C4-2B (cell line): ENCODE measurements at regions not wholly inside any gene's neighbourhood (a gene's known extent, or its start where the extent isn't known, plus 50 kb on each side); places are given as distances from the start of the nearest gene placed in this dataset.

Experiments used
- H3K27ac ChIP-seq: fragments of 450-650 bp; 2 replicates; pipeline ENCODE4 v1.5.1; 2017
- ZFX ChIP-seq: fragments of 450-650 bp; IDR thresholded peaks from 2 replicates; pipeline ENCODE4 v1.6.1; 2017
- TF ChIP-seq, protein P1 (sequence below): fragments of 450-650 bp; conservative IDR thresholded peaks from 2 replicates; pipeline ENCODE4 v1.5.1; 2017; ENCODE audit warnings: mild to moderate bottlenecking

DNA sequence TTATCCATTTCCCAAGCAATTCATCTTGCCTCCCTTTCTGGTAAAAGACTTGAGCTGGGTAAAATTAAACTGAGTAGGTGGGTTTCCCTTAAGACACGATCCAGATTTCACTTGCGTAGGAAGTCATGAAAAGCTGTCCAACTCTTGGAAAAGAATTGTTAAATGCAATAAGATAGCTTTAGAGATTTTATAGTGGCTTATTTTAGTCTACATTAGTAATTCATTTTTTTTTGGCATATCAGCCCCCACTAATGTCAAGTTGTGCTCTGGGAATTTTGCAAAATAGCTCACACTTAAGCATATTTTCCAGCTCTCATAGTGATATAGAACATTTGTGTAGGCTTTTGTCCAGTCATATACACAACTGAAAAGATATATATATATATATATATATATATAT is 344.7 kb upstream of the FIGN start:
- H3K27ac ChIP-seq, result no peak overlapping the region
- TF ChIP-seq, protein P1, sequence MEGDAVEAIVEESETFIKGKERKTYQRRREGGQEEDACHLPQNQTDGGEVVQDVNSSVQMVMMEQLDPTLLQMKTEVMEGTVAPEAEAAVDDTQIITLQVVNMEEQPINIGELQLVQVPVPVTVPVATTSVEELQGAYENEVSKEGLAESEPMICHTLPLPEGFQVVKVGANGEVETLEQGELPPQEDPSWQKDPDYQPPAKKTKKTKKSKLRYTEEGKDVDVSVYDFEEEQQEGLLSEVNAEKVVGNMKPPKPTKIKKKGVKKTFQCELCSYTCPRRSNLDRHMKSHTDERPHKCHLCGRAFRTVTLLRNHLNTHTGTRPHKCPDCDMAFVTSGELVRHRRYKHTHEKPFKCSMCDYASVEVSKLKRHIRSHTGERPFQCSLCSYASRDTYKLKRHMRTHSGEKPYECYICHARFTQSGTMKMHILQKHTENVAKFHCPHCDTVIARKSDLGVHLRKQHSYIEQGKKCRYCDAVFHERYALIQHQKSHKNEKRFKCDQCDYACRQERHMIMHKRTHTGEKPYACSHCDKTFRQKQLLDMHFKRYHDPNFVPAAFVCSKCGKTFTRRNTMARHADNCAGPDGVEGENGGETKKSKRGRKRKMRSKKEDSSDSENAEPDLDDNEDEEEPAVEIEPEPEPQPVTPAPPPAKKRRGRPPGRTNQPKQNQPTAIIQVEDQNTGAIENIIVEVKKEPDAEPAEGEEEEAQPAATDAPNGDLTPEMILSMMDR, result no peak
- no peak for TF ChIP-seq ZFX

DNA sequence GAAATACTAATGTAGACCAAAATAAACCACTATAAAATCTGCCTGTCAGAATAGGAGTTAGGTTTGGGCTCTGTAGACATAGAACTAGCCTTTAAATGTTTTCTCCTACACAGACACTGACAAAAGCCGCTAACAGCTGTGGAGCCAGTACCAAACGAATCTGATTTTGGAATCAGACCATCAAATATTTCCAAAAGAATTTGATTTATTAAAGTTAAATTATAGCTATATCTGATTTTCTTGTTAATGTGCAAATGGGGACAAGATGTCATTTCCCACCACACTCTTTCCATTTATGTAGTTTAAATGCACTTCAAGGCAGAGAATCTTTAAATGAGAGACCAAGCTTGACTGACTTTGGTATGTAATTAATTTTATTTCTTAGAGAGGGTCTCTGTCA is 343.4 kb upstream of the FIGN start:
- TF ChIP-seq, protein P1, result no peak
- TF ChIP-seq ZFX, result no peak
- H3K27ac ChIP-seq, result no peak overlapping the region

DNA sequence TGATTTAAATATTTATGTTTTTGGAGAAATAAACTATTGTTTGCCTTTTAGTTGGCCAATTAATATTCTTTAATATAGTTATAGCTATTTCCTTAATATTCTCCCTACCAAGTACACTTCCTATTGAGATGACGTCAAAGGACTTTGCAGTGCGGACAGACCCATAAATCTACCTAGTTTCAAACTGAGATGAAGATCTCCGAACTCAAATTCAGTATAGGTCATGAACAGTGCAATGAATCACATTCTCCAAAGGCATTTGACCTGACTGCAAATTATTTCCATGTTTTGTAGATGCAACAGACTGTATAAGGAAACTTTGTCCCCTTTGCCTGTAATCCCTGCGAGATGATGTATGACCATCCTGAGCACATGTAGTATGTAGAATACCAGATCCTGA is 342.6 kb upstream of the FIGN start:
- TF ChIP-seq, protein P1, result no peak
- no peak for TF ChIP-seq ZFX
- no peak overlapping the region for H3K27ac ChIP-seq

DNA sequence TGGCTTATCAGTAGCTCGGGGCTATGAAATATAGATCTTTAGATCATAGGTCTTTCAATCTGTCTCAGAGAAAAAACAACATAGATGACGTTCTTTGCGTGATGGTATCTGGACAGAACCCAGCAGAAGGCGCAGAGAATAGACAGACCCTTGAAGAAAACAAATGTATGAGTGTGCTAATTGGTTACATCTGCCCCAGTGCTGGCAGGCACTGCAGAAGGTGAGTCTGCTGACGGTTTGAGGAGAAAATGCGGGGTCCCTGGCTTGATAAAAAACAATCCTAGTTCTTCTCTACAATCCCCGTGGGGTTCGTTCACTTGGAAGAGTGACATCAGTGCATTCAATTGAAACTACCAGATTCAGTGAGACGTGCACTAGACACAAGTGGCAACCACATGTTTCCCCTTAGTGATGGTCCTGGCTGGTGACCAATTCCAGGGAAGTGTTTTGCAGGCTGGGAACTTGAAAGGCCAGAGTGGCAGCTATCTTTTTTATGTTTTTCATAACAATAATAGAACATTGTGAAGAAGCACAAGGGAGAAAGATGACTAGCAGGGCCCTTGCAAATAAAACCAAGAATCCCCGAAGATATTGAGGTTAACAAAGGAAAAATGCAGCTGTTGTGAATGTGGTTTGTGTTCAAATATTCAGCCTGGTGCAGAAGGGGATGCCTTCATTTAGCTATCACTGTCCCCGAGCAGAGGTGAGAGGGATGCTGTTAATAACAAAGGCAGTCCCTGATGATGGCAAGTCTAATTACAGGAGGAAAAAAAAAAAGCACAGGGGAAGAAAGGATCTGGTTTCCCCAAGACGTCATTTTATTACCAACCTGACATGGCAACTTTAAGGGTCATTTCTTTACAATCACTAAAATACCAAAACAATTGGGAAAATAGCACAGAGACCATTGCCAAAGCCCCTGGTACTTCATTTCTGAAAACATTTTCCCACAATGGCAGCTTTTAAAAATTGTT is 337.6 kb upstream of the FIGN start:
- no peak overlapping the region for H3K27ac ChIP-seq
- no peak for TF ChIP-seq ZFX
- TF ChIP-seq, protein P1, result no peak

DNA sequence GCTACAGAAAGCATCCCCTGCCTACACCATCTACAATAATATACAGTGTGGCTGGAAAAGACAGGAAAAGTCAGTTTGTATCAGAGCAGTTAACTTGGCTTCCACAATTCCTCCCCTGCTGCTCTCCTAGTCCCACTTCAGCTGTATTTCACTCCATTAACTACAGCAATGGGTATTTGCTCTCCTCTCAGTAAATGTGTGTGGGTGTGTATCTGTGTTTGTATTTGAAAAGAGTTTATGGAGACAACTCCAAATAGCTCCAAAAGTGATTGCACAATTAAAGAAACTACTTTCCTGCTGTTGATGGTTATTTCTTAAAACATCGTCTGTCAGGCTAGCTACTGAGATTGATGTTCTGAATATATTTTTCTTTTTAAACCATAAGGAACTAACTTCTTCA is 333.7 kb upstream of the FIGN start:
- TF ChIP-seq ZFX, result no peak
- TF ChIP-seq, protein P1, result no peak
- no peak overlapping the region for H3K27ac ChIP-seq

DNA sequence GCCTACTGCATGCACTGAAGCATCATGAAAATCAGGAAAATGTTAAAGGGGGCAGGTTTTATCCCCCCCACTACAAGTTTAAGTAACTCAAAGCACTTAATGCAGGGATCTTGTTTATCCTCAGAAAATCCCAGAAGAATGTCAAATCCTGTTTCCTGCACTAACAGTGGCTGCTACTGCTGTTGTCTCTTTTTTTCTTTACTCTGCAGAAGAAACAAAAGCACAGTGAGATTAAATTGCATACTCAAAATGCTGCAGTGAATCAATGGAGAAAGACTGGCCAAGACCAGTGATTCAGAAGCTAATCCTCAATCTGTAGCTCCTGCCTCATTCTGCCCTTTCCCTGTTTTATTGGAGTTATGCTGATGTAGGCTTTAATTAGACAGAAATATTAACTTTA is 332.3 kb upstream of the FIGN start:
- TF ChIP-seq, protein P1, result no peak
- TF ChIP-seq ZFX, result no peak
- H3K27ac ChIP-seq, result no peak overlapping the region

DNA sequence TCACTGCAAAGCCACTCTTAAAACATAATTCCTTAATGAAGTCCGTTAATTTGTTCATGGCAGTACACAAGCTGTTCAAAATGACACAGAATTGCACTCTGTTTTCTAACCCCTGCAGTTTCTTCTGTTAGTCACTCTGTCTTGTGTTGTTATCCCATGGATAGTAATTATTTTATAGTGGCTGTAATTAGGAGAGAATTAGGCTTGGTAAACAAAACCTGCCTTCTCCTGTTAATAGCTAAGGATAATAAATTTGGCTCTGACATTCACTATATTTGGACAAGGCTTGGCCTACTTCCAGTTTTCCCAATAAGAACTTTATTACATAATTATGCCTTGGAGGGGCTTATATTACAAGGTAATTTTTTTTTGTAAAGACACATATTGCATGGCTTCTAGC is 330.3 kb upstream of the FIGN start:
- no peak overlapping the region for H3K27ac ChIP-seq
- TF ChIP-seq, protein P1, result no peak
- TF ChIP-seq ZFX, result no peak
